Astrocyte of the spinal cord (primary cell): ENCODE measurements at regions not wholly inside any gene's neighbourhood (a gene's known extent, or its start where the extent isn't known, plus 50 kb on each side); places are given as distances from the start of the nearest gene placed in this dataset.
"Not testable (repeated sequence)": the region's sequence is repeated elsewhere in the genome, so short reads cannot be mapped to it uniquely, and the experiment has no call there.

Source experiments
- DNase-seq: peaks from one replicate; pipeline ENCODE4 v3.0.0; 2011; ENCODE audit warnings: low read depth, low spot score
- H3K4me3 ChIP-seq: 2 replicates; pipeline ENCODE4 v1.5.1; 2011; ENCODE audit warnings: low read depth, mild to moderate bottlenecking, low read length, moderate library complexity
- in situ Hi-C: cut with HindIII; loops from 2 replicates; pipeline ENCODE4 v1.10.0; 2017; ENCODE audit warnings: low sequenced_read_pairs
- TF ChIP-seq, protein P1 (sequence below): IDR thresholded peaks from 2 replicates; pipeline ENCODE4 v1.5.1; 2012; ENCODE audit warnings: low read depth, mild to moderate bottlenecking, low read length, inconsistent platforms

- peak; percentile 16 for DNase-seq
- no peak overlapping the region for H3K4me3 ChIP-seq
- TF ChIP-seq, protein P1, sequence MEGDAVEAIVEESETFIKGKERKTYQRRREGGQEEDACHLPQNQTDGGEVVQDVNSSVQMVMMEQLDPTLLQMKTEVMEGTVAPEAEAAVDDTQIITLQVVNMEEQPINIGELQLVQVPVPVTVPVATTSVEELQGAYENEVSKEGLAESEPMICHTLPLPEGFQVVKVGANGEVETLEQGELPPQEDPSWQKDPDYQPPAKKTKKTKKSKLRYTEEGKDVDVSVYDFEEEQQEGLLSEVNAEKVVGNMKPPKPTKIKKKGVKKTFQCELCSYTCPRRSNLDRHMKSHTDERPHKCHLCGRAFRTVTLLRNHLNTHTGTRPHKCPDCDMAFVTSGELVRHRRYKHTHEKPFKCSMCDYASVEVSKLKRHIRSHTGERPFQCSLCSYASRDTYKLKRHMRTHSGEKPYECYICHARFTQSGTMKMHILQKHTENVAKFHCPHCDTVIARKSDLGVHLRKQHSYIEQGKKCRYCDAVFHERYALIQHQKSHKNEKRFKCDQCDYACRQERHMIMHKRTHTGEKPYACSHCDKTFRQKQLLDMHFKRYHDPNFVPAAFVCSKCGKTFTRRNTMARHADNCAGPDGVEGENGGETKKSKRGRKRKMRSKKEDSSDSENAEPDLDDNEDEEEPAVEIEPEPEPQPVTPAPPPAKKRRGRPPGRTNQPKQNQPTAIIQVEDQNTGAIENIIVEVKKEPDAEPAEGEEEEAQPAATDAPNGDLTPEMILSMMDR, result no peak
- in situ Hi-C loops, result no loop called here
Observed at GRCh38 chr18:68399721-68400120, 315.2 kb downstream of the TMX3 start.

GRCh38 chr18:68397241-68398035 lies 317.5 kb downstream of the TMX3 start:
- TF ChIP-seq, protein P1, result no peak
- in situ Hi-C loops, result no loop called here
- no peak overlapping the region for H3K4me3 ChIP-seq
- DNase-seq, result peak; percentile 41

GRCh38 chr18:68394705-68395104 lies 320.2 kb downstream of the TMX3 start:
- no peak overlapping the region for H3K4me3 ChIP-seq
- DNase-seq, result peak; percentile 24
- in situ Hi-C loops, result no loop called here
- TF ChIP-seq, protein P1, result no peak

GRCh38 chr18:68391801-68392200 lies 323.1 kb downstream of the TMX3 start:
- in situ Hi-C loops, result no loop called here
- TF ChIP-seq, protein P1, result no peak
- DNase-seq, result no peak
- no peak overlapping the region for H3K4me3 ChIP-seq

- no peak overlapping the region for H3K4me3 ChIP-seq
- TF ChIP-seq, protein P1, result no peak
- DNase-seq, result no peak
- in situ Hi-C loops, result no loop called here
Observed at GRCh38 chr18:68387246-68387645, 327.7 kb downstream of the TMX3 start.

DNA sequence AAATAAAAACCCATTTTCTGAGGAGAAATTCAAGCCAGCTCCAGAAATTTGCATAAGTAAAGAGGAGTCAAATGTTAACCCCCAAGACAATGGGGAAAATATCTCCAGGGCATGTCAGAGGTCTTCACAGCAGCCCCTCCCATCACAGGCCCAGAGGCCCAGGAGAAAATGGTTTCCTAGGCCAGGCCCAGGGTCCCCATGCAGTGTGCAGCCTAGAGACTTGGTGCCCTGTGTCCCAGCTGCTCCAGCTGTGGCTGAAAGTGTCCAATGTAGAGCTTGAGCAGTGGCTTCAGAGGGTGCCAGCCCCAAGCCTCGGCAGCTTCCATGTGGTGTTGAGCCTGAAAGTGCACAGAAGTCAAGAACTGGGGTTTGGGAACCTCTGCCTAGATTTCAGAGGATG lies 330.9 kb downstream of the TMX3 start:
- in situ Hi-C loops, result not testable (repeated sequence)

DNA sequence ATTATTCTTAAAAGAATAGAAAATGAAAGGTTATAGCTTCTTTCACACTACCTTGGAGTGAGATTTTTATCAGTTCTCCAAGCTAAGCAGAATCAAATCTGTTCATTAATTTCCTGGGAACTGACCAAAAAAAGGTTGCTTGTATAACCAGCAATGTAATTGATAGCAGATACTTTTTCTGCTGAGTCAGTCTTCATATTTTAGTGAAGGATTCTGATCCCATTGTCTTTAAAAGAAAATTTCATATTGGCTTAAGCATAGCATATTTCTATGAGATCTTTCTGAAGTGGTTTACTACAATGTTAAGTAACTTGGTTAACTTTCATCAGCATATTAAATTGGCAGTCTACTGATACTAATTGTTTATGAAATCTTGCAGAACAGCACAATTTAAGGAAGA lies 338.0 kb downstream of the TMX3 start:
- in situ Hi-C loops, result no loop called here
- TF ChIP-seq, protein P1, result no peak
- DNase-seq, result no peak
- no peak overlapping the region for H3K4me3 ChIP-seq

More for the DNA sequence above, 330.9 kb downstream of the TMX3 start:
- DNase-seq, H3K4me3 ChIP-seq: not testable (repeated sequence)
